ENCODE measurements at regions not wholly inside any gene's neighbourhood (a gene's known extent, or its start where the extent isn't known, plus 50 kb on each side); places are given as distances from the start of the nearest gene placed in this dataset.
"Not testable (repeated sequence)": the region's sequence is repeated elsewhere in the genome, so short reads cannot be mapped to it uniquely, and the experiment has no call there.

DNA sequence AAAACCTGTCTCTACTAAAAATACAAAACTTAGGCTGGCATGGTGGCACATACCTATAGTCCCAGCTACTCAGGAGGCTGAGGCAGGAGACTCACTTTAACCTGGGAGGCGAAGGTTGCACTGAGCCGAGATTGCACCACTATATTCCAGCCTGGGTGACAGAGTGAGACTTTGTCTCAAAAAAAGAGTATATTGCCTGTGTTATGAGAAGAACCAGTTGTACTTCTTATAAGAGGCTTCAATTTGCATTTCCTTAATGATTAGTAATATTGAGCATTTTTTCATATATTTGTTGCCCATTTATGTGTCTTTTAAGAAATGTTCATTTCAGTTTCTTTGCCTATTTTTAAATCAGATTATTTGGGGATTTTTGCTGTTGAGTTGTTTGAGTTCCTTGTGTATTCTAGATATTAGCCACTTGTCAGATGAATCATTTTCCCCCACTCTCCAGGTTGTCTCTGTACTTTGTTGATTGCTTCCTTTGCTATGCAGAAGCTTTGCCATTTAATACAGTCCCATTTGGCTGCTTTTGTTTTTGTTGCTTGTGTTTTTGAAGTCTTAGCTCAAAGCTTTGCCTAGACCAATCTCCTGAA lies 75.8 kb upstream of the LRPPRC start:
- no peaks in the 10 kb centered on the region for H3K27me3 ChIP-seq
- H3K4me1 ChIP-seq, result no peaks in the 10 kb centered on the region
- no peak for DNase-seq
- TF ChIP-seq CTCF (IDR thresholded peaks at IDR 0.05; ENCODE audit: low read depth, low read length), result no peak
- no peaks in the 10 kb centered on the region for H3K36me3 ChIP-seq
- no peaks in the 10 kb centered on the region; the same call in 1 of the 2 replicates for H3K9me3 ChIP-seq
- H3K4me3 ChIP-seq (ENCODE audit: low read depth, low read length), result no peak overlapping the region

DNA sequence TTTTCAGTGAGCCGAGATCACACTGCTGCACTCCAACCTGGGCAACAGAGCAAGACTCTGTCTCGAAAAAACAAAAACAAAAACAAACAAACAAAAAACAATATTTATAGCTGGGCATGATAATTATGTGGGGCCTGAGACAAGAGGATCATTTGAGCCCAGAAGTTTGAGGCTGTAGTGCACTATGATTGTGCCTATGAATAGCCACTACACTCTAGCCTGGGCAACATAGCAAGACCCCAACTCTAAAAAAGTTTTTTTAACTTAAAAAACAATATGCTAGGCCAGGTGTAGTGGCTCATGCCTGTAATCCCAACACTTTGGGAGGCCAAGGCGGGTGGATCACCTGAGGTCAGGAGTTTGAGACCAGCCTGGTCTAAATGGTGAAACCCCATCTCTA lies 77.9 kb upstream of the LRPPRC start:
- not testable (repeated sequence) for H3K36me3 ChIP-seq; H3K27me3 ChIP-seq; DNase-seq; H3K4me1 ChIP-seq; H3K4me3 ChIP-seq (ENCODE audit: low read depth, low read length); H3K9me3 ChIP-seq

GRCh38 chr2:44074795-44075194 lies 79.0 kb upstream of the LRPPRC start:
- not testable (repeated sequence) for H3K4me3 ChIP-seq (ENCODE audit: low read depth, low read length); H3K36me3 ChIP-seq; DNase-seq; H3K4me1 ChIP-seq; H3K9me3 ChIP-seq; H3K27me3 ChIP-seq

DNA sequence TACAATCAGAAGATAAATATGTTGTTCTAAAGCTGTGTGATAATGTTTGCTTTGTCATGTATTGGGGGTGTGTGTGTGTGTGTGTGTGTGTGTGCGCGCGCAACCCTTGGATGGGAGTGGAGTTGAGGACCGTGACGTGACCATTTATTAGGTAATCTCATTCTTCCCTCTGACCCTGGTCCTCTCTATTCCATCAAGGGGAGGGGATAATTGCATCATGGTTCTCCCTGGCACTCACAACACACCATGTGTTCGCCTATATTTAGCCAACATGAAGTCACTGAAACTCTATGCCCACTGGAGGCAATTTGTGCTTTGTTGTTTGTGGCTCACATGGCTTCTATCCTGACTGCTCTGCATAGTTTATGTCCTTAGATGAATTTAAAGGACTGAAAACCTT lies 79.8 kb upstream of the LRPPRC start:
- Histone ChIP-seq H3K36me3 (no peaks in the 10 kb centered on the region), H3K9me3 (no peaks in the 10 kb centered on the region), H3K27me3 (no peaks in the 10 kb centered on the region), H3K4me3 (ENCODE audit: low read depth, low read length) (no peak overlapping the region), H3K4me1 (no peaks in the 10 kb centered on the region)
- TF ChIP-seq CTCF (IDR thresholded peaks at IDR 0.05; ENCODE audit: low read depth, low read length), result no peak
- DNase-seq, result no peak

GRCh38 chr2:44077942-44078511 lies 82.2 kb upstream of the LRPPRC start:
- H3K4me1 ChIP-seq, result no peaks in the 10 kb centered on the region
- no peak for DNase-seq
- H3K36me3 ChIP-seq, result no peaks in the 10 kb centered on the region
- no peak overlapping the region for H3K4me3 ChIP-seq (ENCODE audit: low read depth, low read length)
- H3K9me3 ChIP-seq, result no peaks in the 10 kb centered on the region
- no peaks in the 10 kb centered on the region for H3K27me3 ChIP-seq
- no peak for TF ChIP-seq CTCF (IDR thresholded peaks at IDR 0.05; ENCODE audit: low read depth, low read length)

DNA sequence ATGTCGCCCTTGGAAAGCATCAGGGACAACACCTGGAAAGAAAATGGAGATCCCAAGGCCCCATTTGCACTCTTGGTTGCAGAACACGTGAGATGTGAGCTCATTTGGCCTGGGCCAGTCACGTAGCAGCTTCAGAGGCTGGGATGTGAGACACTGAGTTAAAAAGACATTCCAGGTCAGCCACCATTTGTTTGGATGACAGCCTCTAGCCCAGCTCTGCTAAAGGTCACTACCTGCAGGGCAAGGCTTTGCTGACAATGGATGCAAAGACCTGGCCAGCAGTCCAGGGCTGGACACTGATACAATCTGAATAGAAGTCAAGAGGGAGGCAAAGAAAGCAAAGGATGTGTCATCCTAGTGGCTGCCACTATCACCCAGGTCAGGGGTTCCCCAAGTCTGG lies 83.9 kb upstream of the LRPPRC start:
- Histone ChIP-seq H3K9me3 (no peaks in the 10 kb centered on the region), H3K4me3 (ENCODE audit: low read depth, low read length) (no peak overlapping the region), H3K36me3 (no peaks in the 10 kb centered on the region), H3K4me1 (no peaks in the 10 kb centered on the region), H3K27me3 (no peaks in the 10 kb centered on the region)
- TF ChIP-seq CTCF (IDR thresholded peaks at IDR 0.05; ENCODE audit: low read depth, low read length), result no peak
- DNase-seq, result no peak

- Histone ChIP-seq H3K9me3 (no peaks in the 10 kb centered on the region), H3K36me3 (no peaks in the 10 kb centered on the region), H3K27me3 (no peaks in the 10 kb centered on the region), H3K4me3 (ENCODE audit: low read depth, low read length) (no peak overlapping the region), H3K4me1 (peaks cover 4% of the 10 kb centered on the region; the same call in 1 of the 2 replicates)
- DNase-seq, result no peak
- no peak for TF ChIP-seq CTCF (IDR thresholded peaks at IDR 0.05; ENCODE audit: low read depth, low read length)
Measured at GRCh38 chr2:44083054-44083453, 85.6 kb upstream of the PPM1B start.

All from BE2C (cell line).